ENCODE measurements at regions not wholly inside any gene's neighbourhood (a gene's known extent, or its start where the extent isn't known, plus 50 kb on each side); places are given as distances from the start of the nearest gene placed in this dataset.

- TF ChIP-seq CTCF (IDR thresholded peaks at IDR 0.05; ENCODE audit: insufficient read depth, low read length, poor library complexity, severe bottlenecking): no peak
- no peak overlapping the region for H3K4me3 ChIP-seq (replicated peaks; ENCODE audit: low read depth, low read length)
- H3K36me3 ChIP-seq (ENCODE audit: control insufficient read depth, insufficient read depth, low read length): no peaks in the 10 kb centered on the region
- no peak for DNase-seq (ENCODE audit: extremely low read depth, insufficient read length)
- H3K27me3 ChIP-seq (replicated peaks; ENCODE audit: control insufficient read depth, insufficient read depth, low read length): no peaks in the 10 kb centered on the region; the same call in 1 of the 2 replicates
These were observed 187.8 kb downstream of the ZNF516 start for GRCh38 chr18:76307293-76307690.

- no peak for DNase-seq (ENCODE audit: extremely low read depth, insufficient read length)
- Histone ChIP-seq H3K4me3 (replicated peaks; ENCODE audit: low read depth, low read length) (no peak overlapping the region), H3K36me3 (ENCODE audit: control insufficient read depth, insufficient read depth, low read length) (no peaks in the 10 kb centered on the region), H3K27me3 (replicated peaks; ENCODE audit: control insufficient read depth, insufficient read depth, low read length) (no peaks in the 10 kb centered on the region; the same call in 1 of the 2 replicates)
- peak; percentile 37 for TF ChIP-seq CTCF (IDR thresholded peaks at IDR 0.05; ENCODE audit: insufficient read depth, low read length, poor library complexity, severe bottlenecking)
These were observed 188.3 kb downstream of the ZNF516 start for GRCh38 chr18:76306685-76307292.

GRCh38 chr18:76285866-76286265 lies 209.2 kb downstream of the ZNF516 start:
- Histone ChIP-seq H3K36me3 (ENCODE audit: control insufficient read depth, insufficient read depth, low read length) (no peaks in the 10 kb centered on the region), H3K4me3 (replicated peaks; ENCODE audit: low read depth, low read length) (no peak overlapping the region), H3K27me3 (replicated peaks; ENCODE audit: control insufficient read depth, insufficient read depth, low read length) (no peaks in the 10 kb centered on the region; the same call in 1 of the 2 replicates)
- no peak for DNase-seq (ENCODE audit: extremely low read depth, insufficient read length)
- TF ChIP-seq CTCF (IDR thresholded peaks at IDR 0.05; ENCODE audit: insufficient read depth, low read length, poor library complexity, severe bottlenecking): no peak

- H3K27me3 ChIP-seq (replicated peaks; ENCODE audit: control insufficient read depth, insufficient read depth, low read length): no peaks in the 10 kb centered on the region; the same call in 1 of the 2 replicates
- no peak overlapping the region for H3K4me3 ChIP-seq (replicated peaks; ENCODE audit: low read depth, low read length)
- H3K36me3 ChIP-seq (ENCODE audit: control insufficient read depth, insufficient read depth, low read length): no peaks in the 10 kb centered on the region
- no peak for TF ChIP-seq CTCF (IDR thresholded peaks at IDR 0.05; ENCODE audit: insufficient read depth, low read length, poor library complexity, severe bottlenecking)
- DNase-seq (ENCODE audit: extremely low read depth, insufficient read length): no peak
These were observed 213.5 kb downstream of the ZNF516 start for GRCh38 chr18:76281565-76281964.

GRCh38 chr18:76277801-76278200 lies 217.2 kb downstream of the ZNF516 start:
- DNase-seq (ENCODE audit: extremely low read depth, insufficient read length): no peak
- Histone ChIP-seq H3K4me3 (replicated peaks; ENCODE audit: low read depth, low read length) (no peak overlapping the region), H3K36me3 (ENCODE audit: control insufficient read depth, insufficient read depth, low read length) (no peaks in the 10 kb centered on the region), H3K27me3 (replicated peaks; ENCODE audit: control insufficient read depth, insufficient read depth, low read length) (peaks cover 2% of the 10 kb centered on the region; the same call in 1 of the 2 replicates)
- no peak for TF ChIP-seq CTCF (IDR thresholded peaks at IDR 0.05; ENCODE audit: insufficient read depth, low read length, poor library complexity, severe bottlenecking)
